IgD-negative memory B cell (primary cell): ENCODE measurements at regions not wholly inside any gene's neighbourhood (a gene's known extent, or its start where the extent isn't known, plus 50 kb on each side); places are given as distances from the start of the nearest gene placed in this dataset.
"Not testable (repeated sequence)": the region's sequence is repeated elsewhere in the genome, so short reads cannot be mapped to it uniquely, and the experiment has no call there.

ENCODE experiments used
- H3K27ac Mint-ChIP-seq, 3 donors: one replicate each; pipeline ENCODE4 v1.8.0; 2020 to 2022; ENCODE audit warnings: mild to moderate bottlenecking in 3 of 3, mixed read lengths in 3 of 3, moderate library complexity in 1 of 3
- H3K27me3 Mint-ChIP-seq: one replicate; pipeline ENCODE4 v1.8.0; 2021; ENCODE audit warnings: mixed read lengths
- H3K36me3 Mint-ChIP-seq: one replicate; pipeline ENCODE4 v1.8.0; 2020; ENCODE audit warnings: mild to moderate bottlenecking, mixed read lengths
- H3K4me1 Mint-ChIP-seq, 3 donors: one replicate each; pipeline ENCODE4 v1.8.0; 2020 to 2022; ENCODE audit warnings: mixed read lengths in 3 of 3, mild to moderate bottlenecking in 1 of 3
- H3K4me3 Mint-ChIP-seq, 4 donors: one replicate each; pipeline ENCODE4 v1.8.0; 2020 to 2022; ENCODE audit warnings: mild to moderate bottlenecking in 4 of 4, mixed read lengths in 4 of 4, moderate library complexity in 3 of 4
- H3K9me3 Mint-ChIP-seq, 3 donors: one replicate each; pipeline ENCODE4 v1.8.0; 2020 to 2021; ENCODE audit warnings: mixed read lengths in 3 of 3, mild to moderate bottlenecking in 1 of 3

DNA sequence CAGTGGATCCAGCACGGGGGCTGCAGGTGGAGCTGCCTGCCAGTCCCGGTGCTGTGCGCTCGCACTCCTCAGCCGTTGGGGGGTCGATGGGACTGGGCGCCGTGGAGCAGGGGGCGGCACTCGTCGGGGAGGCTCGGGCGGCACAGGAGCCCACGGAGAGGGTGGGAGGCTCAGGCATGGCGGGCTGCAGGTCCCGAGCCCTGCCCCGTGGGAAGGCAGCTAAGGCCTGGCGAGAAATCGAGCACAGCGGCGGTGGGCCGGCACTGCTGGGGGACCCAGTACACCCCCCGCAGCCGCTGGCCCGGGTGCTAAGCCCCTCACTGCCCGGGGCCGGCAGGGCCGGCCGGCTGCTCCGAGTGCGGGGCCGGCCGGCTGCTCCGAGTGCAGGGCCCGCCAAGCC, 52.3 kb upstream of the MARK1 start:
- not testable (repeated sequence) for H3K27ac Mint-ChIP-seq, H3K9me3 Mint-ChIP-seq, H3K4me1 Mint-ChIP-seq, H3K4me3 Mint-ChIP-seq, H3K36me3 Mint-ChIP-seq, H3K27me3 Mint-ChIP-seq

DNA sequence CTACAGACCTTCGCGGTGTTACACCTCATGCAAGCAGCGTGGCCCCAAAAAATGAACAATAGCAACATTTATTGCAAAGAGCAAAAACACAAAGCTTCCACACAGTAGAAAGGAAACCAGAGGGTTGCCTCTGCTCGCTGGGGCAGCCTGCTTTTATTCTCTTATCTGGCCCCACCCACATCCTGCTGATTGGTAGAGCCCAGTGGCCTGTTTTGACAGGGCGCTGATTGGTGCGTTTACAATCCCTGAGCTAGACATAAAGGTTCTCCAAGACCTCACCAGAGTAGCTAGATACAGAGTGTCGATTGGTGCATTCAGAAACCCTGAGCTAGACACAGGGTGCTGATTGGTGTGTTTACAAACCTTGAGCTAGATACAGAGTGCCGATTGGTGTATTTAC, 52.8 kb upstream of the MARK1 start:
- not testable (repeated sequence) for H3K4me3 Mint-ChIP-seq, H3K27ac Mint-ChIP-seq, H3K9me3 Mint-ChIP-seq, H3K27me3 Mint-ChIP-seq, H3K4me1 Mint-ChIP-seq, H3K36me3 Mint-ChIP-seq

DNA sequence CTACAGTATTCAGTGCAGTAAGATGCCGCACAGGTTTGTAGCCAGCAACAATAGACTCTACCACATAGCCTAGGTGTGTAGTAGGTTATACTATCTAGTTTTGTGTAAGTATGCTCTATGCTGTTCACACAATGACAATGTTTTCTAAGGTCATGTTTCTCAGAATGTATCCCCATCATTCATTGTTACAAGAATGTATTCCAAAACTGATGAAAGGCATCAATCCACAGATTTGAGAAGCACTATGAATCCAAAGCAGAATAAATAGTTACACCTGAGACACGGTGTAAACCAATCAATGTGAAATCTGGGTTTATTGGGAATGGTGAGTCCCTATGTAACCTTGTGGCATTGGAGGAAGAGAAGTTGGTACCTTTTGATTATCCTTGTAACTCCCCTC, 54.5 kb upstream of the MARK1 start:
- H3K36me3 Mint-ChIP-seq, result no peaks in the 10 kb centered on the region
- H3K4me3 Mint-ChIP-seq, result no peak overlapping the region
- H3K9me3 Mint-ChIP-seq, result no peaks in the 10 kb centered on the region
- H3K27me3 Mint-ChIP-seq, result no peaks in the 10 kb centered on the region
- peaks cover 0 to 1% (median 0%) of the 10 kb centered on the region in 3 donors for H3K4me1 Mint-ChIP-seq
- H3K27ac Mint-ChIP-seq, result no peak overlapping the region

DNA sequence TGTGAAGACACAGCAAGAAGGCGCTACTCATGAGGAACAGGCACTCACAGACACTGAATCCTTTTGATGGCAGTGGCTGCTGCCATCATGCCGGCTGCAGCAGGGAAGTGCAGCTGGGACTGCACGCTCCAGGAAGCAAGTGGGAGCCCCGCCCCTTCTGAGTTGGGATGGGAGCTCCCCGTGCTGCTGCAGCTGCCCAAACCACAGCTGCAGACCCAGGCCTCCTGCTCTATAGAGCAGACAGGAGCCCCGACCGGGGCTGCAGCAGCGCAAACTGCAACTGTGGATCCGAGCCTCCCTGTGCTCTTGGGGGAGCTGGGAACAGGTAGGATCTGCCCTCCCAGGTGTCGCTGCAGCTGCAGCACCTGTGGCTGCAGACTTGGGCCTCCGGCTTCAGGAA, 65.2 kb upstream of the MARK1 start:
- Mint-ChIP-seq H3K27ac (no peak overlapping the region), H3K4me3 (no peak overlapping the region), H3K27me3 (peaks cover 1% of the 10 kb centered on the region), H3K4me1 (no peaks in the 10 kb centered on the region), H3K9me3 (peaks cover 0 to 5% (median 5%) of the 10 kb centered on the region in 3 donors), H3K36me3 (no peaks in the 10 kb centered on the region)

DNA sequence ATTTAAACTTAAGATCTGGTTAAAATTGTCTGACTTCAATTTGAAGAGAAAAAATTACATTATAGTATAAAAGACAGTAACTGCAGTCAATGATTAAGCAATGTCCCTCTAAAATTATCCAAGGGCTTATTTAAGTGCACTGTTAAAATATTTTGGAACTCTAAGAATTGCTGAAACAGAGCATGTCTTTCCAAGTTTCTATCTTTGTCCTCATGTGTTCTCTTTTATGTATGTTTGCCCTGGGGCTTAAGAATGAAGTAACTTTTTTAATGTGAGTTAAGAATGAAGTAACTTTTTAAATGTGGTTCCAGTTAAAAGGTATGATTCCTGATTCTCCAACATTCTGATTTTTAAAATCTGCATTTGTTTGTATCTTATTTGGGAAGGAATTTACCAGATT, 69.0 kb upstream of the MARK1 start:
- Mint-ChIP-seq H3K9me3 (peaks cover 0 to 4% (median 4%) of the 10 kb centered on the region in 3 donors), H3K27me3 (peaks cover 10% of the 10 kb centered on the region), H3K36me3 (no peaks in the 10 kb centered on the region), H3K4me1 (no peaks in the 10 kb centered on the region), H3K27ac (no peak overlapping the region), H3K4me3 (no peak overlapping the region)

DNA sequence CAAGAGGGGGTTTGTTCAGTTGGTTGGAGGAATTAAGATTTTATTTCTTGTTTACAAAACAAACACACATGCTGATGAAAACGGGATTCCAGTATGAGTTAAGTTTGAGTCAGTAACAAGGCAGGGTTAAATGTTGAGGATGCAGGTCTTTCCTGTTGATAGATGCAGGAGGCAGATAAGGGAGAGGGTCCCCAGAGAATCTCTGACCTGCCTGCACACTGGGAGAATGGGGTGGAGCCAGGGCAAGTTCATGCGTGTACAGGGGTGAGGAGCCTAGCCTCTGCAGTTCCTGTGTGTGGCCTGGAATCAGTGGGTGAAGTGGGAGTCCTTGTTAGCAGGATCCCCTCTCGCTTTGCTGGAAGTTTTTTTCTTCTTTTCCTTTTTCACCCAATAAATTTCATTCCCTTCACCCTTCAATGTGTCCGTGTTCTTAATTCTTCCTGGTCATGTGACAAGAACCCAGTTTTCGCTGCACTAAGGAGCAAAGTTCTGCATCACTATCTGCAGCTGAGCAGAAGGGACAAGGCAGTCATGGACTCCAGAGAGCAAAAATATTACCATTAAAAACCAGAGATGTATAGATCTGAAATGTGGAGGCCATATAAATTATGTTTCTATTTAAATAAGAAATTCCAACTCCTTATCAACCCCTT, 69.9 kb upstream of the MARK1 start:
- Mint-ChIP-seq H3K27me3 (peaks cover 10% of the 10 kb centered on the region), H3K27ac (no peak overlapping the region), H3K9me3 (peaks cover 0 to 7% (median 0%) of the 10 kb centered on the region in 3 donors), H3K4me3 (no peak overlapping the region), H3K4me1 (no peaks in the 10 kb centered on the region), H3K36me3 (no peaks in the 10 kb centered on the region)

DNA sequence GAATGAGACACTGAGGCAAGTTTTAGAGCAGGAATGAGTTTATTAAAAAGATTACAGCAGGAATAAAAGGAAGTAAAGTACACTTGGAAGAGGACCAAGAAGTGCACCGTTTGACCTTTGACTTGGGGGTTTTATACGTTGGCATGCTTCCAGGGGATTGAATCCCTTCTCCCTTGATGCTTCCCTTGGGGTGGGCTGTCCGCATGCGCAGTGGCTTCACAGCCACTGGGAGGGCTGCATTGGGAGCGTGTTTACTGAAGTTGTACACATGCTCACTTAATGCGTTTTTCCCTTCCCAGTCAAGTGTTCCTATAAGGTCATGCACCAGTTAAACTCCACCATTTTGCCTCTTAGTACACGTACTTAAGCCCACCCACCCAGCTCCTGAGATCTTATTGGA, 72.4 kb upstream of the MARK1 start:
- no peak overlapping the region for H3K27ac Mint-ChIP-seq
- H3K27me3 Mint-ChIP-seq, result peaks cover 10% of the 10 kb centered on the region
- no peaks in the 10 kb centered on the region for H3K36me3 Mint-ChIP-seq
- no peaks in the 10 kb centered on the region for H3K4me1 Mint-ChIP-seq
- peaks cover 0 to 9% (median 0%) of the 10 kb centered on the region in 3 donors for H3K9me3 Mint-ChIP-seq
- no peak overlapping the region for H3K4me3 Mint-ChIP-seq

DNA sequence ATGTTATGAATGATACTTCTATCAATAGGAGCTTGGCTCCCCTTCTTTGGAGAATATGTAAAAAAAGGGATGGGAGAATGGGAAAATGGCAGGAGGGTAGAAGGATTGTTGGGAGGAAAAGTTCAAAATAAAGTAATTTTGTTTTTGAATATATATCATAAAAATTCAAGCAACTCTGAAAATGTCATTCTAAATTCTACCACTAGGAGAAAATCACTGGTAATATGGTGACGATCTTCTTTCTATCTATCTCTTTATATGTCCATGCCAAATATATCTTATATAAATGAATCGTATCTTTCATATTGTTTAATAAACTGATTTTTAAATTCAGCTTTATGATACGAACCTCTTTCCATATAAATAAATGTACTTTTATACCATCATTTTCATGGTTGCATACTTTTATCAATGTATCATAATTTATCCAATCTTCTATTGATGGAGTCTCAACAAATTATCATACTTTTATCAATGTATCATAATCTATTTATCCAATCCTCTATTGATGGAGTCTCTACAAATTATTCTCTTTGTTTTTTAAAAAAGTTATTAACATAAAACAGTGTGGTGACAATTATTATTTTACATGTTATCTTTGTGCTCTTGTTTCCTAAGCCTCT, 73.7 kb upstream of the MARK1 start:
- Mint-ChIP-seq H3K27ac (no peak overlapping the region), H3K4me3 (no peak overlapping the region), H3K9me3 (peaks cover 0 to 9% (median 0%) of the 10 kb centered on the region in 3 donors), H3K36me3 (no peaks in the 10 kb centered on the region), H3K4me1 (no peaks in the 10 kb centered on the region), H3K27me3 (peaks cover 12% of the 10 kb centered on the region)

DNA sequence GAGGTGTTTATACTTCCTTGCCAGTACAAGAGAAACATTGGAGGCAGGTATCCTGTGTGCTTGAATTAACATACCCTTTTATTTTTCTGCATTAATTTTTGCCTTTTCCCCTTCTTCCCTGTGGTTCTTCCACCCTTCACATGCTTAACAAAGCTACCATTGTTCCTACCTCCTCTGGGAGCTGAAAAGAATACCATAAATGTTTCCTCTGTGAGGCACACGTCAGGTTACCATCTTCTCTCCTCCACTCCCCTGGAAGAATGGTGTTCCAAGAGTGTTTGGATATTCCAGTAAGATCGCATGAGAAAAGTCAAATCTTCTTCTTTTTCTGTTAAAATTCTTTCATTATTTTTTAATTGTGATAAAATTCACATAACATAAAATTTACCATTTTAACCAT, 74.6 kb upstream of the MARK1 start:
- Mint-ChIP-seq H3K4me3 (no peak overlapping the region), H3K4me1 (no peaks in the 10 kb centered on the region), H3K9me3 (peaks cover 0 to 9% (median 0%) of the 10 kb centered on the region in 3 donors), H3K27me3 (peaks cover 15% of the 10 kb centered on the region), H3K27ac (no peak overlapping the region), H3K36me3 (no peaks in the 10 kb centered on the region)

DNA sequence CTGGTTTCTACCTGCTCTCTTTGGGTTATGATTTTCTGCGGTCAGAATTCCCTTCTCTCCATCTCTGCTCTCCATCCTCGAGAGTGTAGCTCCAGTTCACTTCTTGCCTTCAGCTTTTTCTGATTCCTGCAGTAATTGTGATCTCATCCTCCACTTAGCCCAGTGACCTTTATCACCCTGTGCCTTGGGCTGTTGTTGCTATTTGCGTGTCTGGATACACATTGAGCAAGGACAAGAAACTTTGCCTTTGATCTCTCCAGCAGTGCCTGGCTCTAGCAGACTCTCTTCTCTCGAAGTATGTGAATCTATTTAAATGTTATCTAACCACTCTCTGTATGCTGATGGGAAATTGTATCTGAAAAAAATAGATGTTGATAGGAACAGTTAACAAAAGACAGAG, 76.4 kb upstream of the MARK1 start:
- peaks cover 20% of the 10 kb centered on the region for H3K27me3 Mint-ChIP-seq
- peaks cover 0 to 7% (median 0%) of the 10 kb centered on the region in 3 donors for H3K9me3 Mint-ChIP-seq
- H3K27ac Mint-ChIP-seq, result no peak overlapping the region
- H3K4me1 Mint-ChIP-seq, result no peaks in the 10 kb centered on the region
- H3K4me3 Mint-ChIP-seq, result no peak overlapping the region
- H3K36me3 Mint-ChIP-seq, result peaks cover 1% of the 10 kb centered on the region

DNA sequence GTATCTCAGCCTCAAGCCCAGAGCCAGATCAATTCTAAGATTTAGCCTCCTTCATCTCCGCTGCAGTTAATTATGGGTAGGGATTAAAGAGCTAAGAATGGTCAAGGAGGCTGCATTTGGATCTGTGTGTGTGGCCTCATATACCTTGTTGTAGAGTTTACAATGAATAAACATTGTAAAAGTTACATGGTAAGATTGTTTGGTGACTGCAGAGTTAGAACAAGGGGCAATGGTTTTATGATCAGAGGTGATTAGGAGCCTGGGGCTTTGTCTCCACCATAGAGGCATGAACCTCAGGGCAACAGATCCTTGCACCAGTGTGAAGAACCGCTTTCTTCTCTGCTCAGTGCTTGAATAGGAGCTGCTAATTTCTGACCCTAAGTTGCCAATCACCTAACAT, 77.0 kb upstream of the MARK1 start:
- H3K4me1 Mint-ChIP-seq, result no peaks in the 10 kb centered on the region
- H3K9me3 Mint-ChIP-seq, result peaks cover 0 to 7% (median 0%) of the 10 kb centered on the region in 3 donors
- H3K36me3 Mint-ChIP-seq, result peaks cover 2% of the 10 kb centered on the region
- H3K27me3 Mint-ChIP-seq, result peaks cover 19% of the 10 kb centered on the region
- H3K27ac Mint-ChIP-seq, result peak overlapping the region in 1 of 3 donors; percentile 19
- no peak overlapping the region for H3K4me3 Mint-ChIP-seq

DNA sequence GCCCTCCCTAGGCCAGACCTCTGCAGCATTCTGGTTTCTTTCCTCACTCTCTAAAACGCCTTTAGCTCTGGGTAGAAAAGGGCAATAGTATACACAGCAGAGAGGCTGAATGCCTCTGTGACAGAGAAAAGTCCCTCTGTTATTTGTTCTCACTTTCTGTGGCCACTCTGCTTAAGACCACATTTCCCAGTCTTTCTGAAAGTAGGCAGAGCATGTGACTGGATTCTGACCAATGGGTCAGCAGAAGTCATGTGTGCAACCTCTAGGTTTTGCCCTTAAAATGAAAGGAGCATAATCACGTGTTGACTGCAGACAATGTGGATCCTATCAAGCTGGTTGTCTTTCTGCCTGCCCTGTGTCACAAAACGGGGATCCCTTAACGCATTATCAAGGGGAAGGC, 79.7 kb upstream of the MARK1 start:
- Mint-ChIP-seq H3K4me3 (no peak overlapping the region), H3K4me1 (no peaks in the 10 kb centered on the region), H3K27ac (no peak overlapping the region), H3K9me3 (peaks cover 0 to 7% (median 3%) of the 10 kb centered on the region in 3 donors), H3K27me3 (peaks cover 12% of the 10 kb centered on the region), H3K36me3 (peaks cover 2% of the 10 kb centered on the region)

DNA sequence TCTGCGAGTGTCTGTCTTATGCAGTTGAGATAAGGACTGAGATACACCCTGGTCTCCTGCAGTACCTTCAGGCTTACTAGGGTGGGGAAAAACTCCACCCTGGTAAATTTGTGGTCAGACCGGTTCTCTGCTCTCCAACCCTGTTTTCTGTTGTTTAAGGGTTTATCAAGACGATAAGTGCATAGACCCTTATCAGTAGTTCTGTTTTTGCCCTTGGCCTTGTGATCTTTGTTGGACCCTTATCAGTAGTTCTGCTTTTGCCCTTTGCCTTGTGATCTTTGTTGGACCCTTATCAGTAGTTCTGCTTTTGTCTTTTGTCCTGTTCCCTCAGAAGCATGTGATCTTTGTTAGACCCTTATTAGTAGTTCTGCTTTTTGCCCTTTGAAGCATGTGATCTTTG, 83.3 kb upstream of the MARK1 start:
- peaks cover 10% of the 10 kb centered on the region for H3K27me3 Mint-ChIP-seq
- H3K4me1 Mint-ChIP-seq, H3K27ac Mint-ChIP-seq, H3K36me3 Mint-ChIP-seq, H3K4me3 Mint-ChIP-seq, H3K9me3 Mint-ChIP-seq: not testable (repeated sequence)

DNA sequence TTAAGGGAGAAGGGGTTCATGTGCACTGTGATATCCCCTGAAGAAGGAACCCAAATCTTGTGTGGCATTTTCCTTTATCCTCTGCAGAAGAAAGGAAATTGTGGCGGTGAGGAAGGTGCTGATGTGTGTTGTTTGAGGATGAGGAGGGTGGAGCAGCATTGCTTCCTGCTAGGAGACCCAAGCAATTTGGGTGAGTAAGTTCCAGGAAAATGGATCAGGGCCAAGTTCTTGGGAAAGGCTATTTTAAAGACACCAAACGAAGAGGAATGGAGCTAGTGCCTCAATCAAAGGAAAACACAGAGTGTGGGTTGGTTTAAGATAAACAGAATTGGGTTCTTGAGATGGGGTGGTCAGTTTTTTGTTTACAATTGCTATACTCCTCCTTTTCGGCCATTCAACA, 86.7 kb upstream of the MARK1 start:
- Mint-ChIP-seq H3K4me3 (no peak overlapping the region), H3K27me3 (peaks cover 3% of the 10 kb centered on the region), H3K27ac (no peak overlapping the region), H3K9me3 (peaks cover 0 to 7% (median 0%) of the 10 kb centered on the region in 3 donors), H3K36me3 (no peaks in the 10 kb centered on the region), H3K4me1 (no peaks in the 10 kb centered on the region)

DNA sequence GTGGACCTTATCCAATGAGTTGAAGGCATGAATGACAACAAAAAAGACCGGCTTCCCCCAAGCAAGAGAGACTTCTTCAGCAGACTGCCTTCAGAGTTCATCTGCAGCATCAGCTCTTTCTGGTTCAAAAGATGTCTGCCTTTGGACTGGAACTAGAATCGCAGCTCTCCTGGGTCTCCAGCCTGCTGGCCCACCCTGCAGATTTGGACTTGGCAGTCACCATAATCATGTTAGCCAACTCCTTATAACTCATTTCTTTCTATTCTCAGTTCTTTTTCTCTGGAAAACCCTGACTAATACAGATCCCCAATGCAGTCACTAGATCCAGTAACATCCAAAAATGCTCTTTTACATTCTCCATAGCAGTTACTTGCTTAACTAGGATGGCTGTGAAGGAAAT, 89.2 kb upstream of the MARK1 start:
- Mint-ChIP-seq H3K4me1 (no peaks in the 10 kb centered on the region), H3K27ac (peak overlapping the region in 1 of 3 donors; percentile 35), H3K9me3 (no peaks in the 10 kb centered on the region), H3K4me3 (no peak overlapping the region), H3K36me3 (no peaks in the 10 kb centered on the region), H3K27me3 (peaks cover 2% of the 10 kb centered on the region)

DNA sequence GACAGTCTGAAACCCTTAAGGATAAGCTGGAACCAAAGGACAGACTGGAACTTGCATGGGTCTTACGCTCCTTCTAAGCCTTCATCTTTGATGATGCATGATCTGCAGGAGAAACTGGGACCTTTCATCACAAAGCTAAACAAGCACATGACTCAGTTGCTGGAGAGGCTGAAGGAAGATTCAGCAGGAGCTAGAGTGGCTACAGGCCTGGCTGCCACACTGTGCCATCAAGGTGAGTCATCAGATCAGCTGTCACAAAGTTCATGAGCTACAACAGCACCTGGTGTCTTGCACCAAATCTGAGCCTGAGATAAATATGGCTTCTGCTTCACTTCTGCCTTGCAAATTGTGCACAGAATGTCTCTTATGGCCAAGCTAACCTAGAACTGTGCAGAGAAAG, 95.5 kb upstream of the MARK1 start:
- Mint-ChIP-seq H3K27me3 (no peaks in the 10 kb centered on the region), H3K9me3 (no peaks in the 10 kb centered on the region), H3K4me3 (no peak overlapping the region)

More for the DNA sequence above, 95.5 kb upstream of the MARK1 start:
- Mint-ChIP-seq H3K36me3 (no peaks in the 10 kb centered on the region), H3K27ac (no peak overlapping the region), H3K4me1 (no peaks in the 10 kb centered on the region)
